OCI-LY7 (cell line): ENCODE measurements at regions not wholly inside any gene's neighbourhood (a gene's known extent, or its start where the extent isn't known, plus 50 kb on each side); places are given as distances from the start of the nearest gene placed in this dataset.

Experiments
- BruUV-seq: library from RNA; stranded (reverse); fragments of 400-500 nt; replicated peaks from 2 replicates; lab custom pipeline; 2021; lab: Mats Ljungman, UMichigan
- CTCF ChIA-PET: fragments of 300-600 bp; sonication (Branson Sonifier 250); formaldehyde crosslinking; loops from one replicate; lab custom pipeline; 2022; ENCODE audit warnings: antibody characterized with exemption; ENCODE audit not compliant: unreplicated experiment; lab: Charles Lee
- POLR2A ChIA-PET: fragments of 300-600 bp; sonication (Branson Sonifier 250); formaldehyde crosslinking; loops from one replicate; lab custom pipeline; 2022; ENCODE audit warnings: antibody characterized with exemption; lab: Charles Lee
- DNase-seq: peaks from one replicate; pipeline ENCODE4 v3.0.0-alpha.2; 2015; ENCODE audit warnings: low spot score
- H2AFZ ChIP-seq: fragments of 200-600 bp; sonication (generic), shearing (Covaris generic); 2 replicates; pipeline ENCODE4 v1.6.1; 2014; ENCODE audit warnings: mild to moderate bottlenecking, antibody characterized with exemption, low read length, moderate library complexity
- H3K27ac ChIP-seq: fragments of 200-600 bp; sonication (generic); 2 replicates; pipeline ENCODE4 v1.5.1; 2014; ENCODE audit warnings: mixed run types, low read depth, mild to moderate bottlenecking, moderate library complexity, low read length, inconsistent platforms; ENCODE audit not compliant: poor library complexity, severe bottlenecking
- H3K36me3 ChIP-seq: fragments of 200-600 bp; sonication (generic); 2 replicates; pipeline ENCODE4 v1.6.1; 2014; ENCODE audit warnings: mild to moderate bottlenecking, antibody characterized with exemption, low read length, moderate library complexity, mixed read lengths; ENCODE audit not compliant: insufficient read depth
- H3K4me1 ChIP-seq: fragments of 200-600 bp; sonication (generic); 2 replicates; pipeline ENCODE4 v1.5.1; 2014; ENCODE audit warnings: mild to moderate bottlenecking, low read length; ENCODE audit not compliant: insufficient read depth, poor library complexity, severe bottlenecking
- H3K4me2 ChIP-seq: fragments of 200-600 bp; sonication (generic); 2 replicates; pipeline ENCODE4 v1.6.1; 2014; ENCODE audit warnings: mild to moderate bottlenecking, low read length
- H3K4me3 ChIP-seq: fragments of 200-600 bp; sonication (generic); 2 replicates; pipeline ENCODE4 v1.5.1; 2014; ENCODE audit warnings: mild to moderate bottlenecking, low read depth, low read length; ENCODE audit not compliant: poor library complexity, severe bottlenecking
- H3K79me2 ChIP-seq: fragments of 200-600 bp; sonication (generic); 2 replicates; pipeline ENCODE4 v1.6.1; 2016; ENCODE audit warnings: low read depth, mild to moderate bottlenecking, low read length, moderate library complexity, mixed read lengths; ENCODE audit not compliant: insufficient read depth
- H3K9me2 ChIP-seq: fragments of 200-600 bp; sonication (generic); 2 replicates; pipeline ENCODE4 v1.6.1; 2016; ENCODE audit warnings: mild to moderate bottlenecking, low read length, mixed read lengths; ENCODE audit not compliant: insufficient read depth
- H3K9me3 ChIP-seq: fragments of 200-600 bp; sonication (generic); 2 replicates; pipeline ENCODE4 v1.6.1; 2014; ENCODE audit warnings: mild to moderate bottlenecking, mixed run types, low read length, mixed read lengths
- H4K20me1 ChIP-seq: fragments of 200-600 bp; sonication (generic); 2 replicates; pipeline ENCODE4 v1.6.1; 2014; ENCODE audit warnings: mild to moderate bottlenecking, antibody characterized with exemption, low read length, moderate library complexity, mixed read lengths; ENCODE audit not compliant: insufficient read depth
- CTCF ChIP-seq: fragments of 200-600 bp; sonication (generic); conservative IDR thresholded peaks from 2 replicates; pipeline ENCODE4 v1.5.1; 2014; ENCODE audit warnings: mild to moderate bottlenecking, antibody characterized with exemption, low read length, moderate library complexity, mixed read lengths
- EZH2phosphoT487 ChIP-seq: fragments of 200-600 bp; sonication (generic); IDR thresholded peaks from 2 replicates; pipeline ENCODE4 v1.6.1; 2018; ENCODE audit warnings: low read depth, borderline replicate concordance, mild to moderate bottlenecking, mixed run types, antibody characterized with exemption, low read length, moderate library complexity, mixed read lengths
- intact Hi-C: fragments of 100-400 bp; cut with micrococcal nuclease; formaldehyde crosslinking; loops from one replicate; pipeline ENCODE4 v1.10.0; 2022; ENCODE audit not compliant: unreplicated experiment

DNA sequence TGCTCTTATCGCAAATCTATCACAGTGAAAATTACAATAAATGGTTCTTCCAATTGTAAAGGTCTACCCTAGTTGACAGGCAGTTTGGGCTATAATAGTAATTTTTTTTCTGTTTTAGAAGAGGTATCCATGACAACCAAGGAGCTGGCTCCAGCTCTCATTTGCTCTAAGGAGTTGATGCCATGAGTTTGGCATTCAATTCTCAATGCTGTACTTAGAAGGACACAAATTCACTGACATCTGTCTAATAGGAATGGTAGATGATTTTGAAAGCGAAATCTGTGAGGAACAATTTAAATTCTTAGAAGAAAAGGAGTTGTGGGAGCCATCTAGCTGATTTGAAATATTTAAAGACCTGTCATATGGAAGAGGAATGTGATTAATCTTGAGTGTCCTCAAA is 203.6 kb upstream of the DAB2 start:
- Histone ChIP-seq H3K27ac (no peak overlapping the region), H3K4me2 (no peak overlapping the region), H3K79me2 (no peaks in the 10 kb centered on the region), H3K36me3 (no peaks in the 10 kb centered on the region), H3K9me2 (no peaks in the 10 kb centered on the region), H2AFZ (no peak overlapping the region), H3K9me3 (no peaks in the 10 kb centered on the region), H3K4me3 (no peak overlapping the region), H3K4me1 (no peaks in the 10 kb centered on the region), H4K20me1 (no peaks in the 10 kb centered on the region)
- DNase-seq: no peak
- intact Hi-C loops: no loop called here
- TF ChIP-seq EZH2phosphoT487: no peak
- TF ChIP-seq CTCF: no peak
- ChIA-PET CTCF (no interaction called here), POLR2A (no interaction called here)
- no TSS peak for BruUV-seq

- POLR2A ChIA-PET: interaction anchor here (0.8 kb wide), 1 partner anchor 26 kb away, joined by 3 read pairs; no protein-coding TSS in a partner anchor
- intact Hi-C loops: no loop called here
Observed at GRCh38 chr5:39624890-39625289, 200.1 kb upstream of the DAB2 start.

More at GRCh38 chr5:39624890-39625289, 200.1 kb upstream of the DAB2 start:
- H3K79me2 ChIP-seq: no peaks in the 10 kb centered on the region
- H3K9me3 ChIP-seq: no peaks in the 10 kb centered on the region
- H3K27ac ChIP-seq: no peak overlapping the region
- no peak for TF ChIP-seq CTCF
- CTCF ChIA-PET: no interaction called here
- no peaks in the 10 kb centered on the region for H3K4me1 ChIP-seq
- H3K9me2 ChIP-seq: no peaks in the 10 kb centered on the region
- no peak overlapping the region for H3K4me2 ChIP-seq
- H3K36me3 ChIP-seq: no peaks in the 10 kb centered on the region
- H2AFZ ChIP-seq: no peak overlapping the region
- no TSS peak for BruUV-seq
- H4K20me1 ChIP-seq: no peaks in the 10 kb centered on the region
- H3K4me3 ChIP-seq: no peak overlapping the region
- DNase-seq: no peak
